ENCODE measurements at regions not wholly inside any gene's neighbourhood (a gene's known extent, or its start where the extent isn't known, plus 50 kb on each side); places are given as distances from the start of the nearest gene placed in this dataset.

GRCh38 chr4:148574502-148574901, 132.3 kb upstream of the NR3C2 start:
- ChIA-PET CTCF (no interaction called here), POLR2A (ENCODE audit: unreplicated experiment) (no interaction called here)
- no peaks in the 10 kb centered on the region for H3K4me1 ChIP-seq (ENCODE audit: insufficient read depth, low read length)
- no peaks in the 10 kb centered on the region for H3F3A ChIP-seq (ENCODE audit: low read length, unreplicated experiment)
- no peak overlapping the region for H3K27ac ChIP-seq (ENCODE audit: low read length)
- H3K9me2 ChIP-seq (replicated peaks; ENCODE audit: low read length), result no peaks in the 10 kb centered on the region
- no peaks in the 10 kb centered on the region for H3K27me3 ChIP-seq (ENCODE audit: low read length)
- H3K4me2 ChIP-seq (ENCODE audit: low read length), result no peak overlapping the region
- DNase-seq, result no peak
- no TSS peak for BruUV-seq (replicated peaks)
- H3K4me3 ChIP-seq (ENCODE audit: low read length), result no peak overlapping the region
- intact Hi-C loops (cut with micrococcal nuclease), result no loop called here
- no peaks in the 10 kb centered on the region for H3K79me2 ChIP-seq (ENCODE audit: low read length)
- H2AFZ ChIP-seq (ENCODE audit: low read length), result no peak overlapping the region
- H4K20me1 ChIP-seq (ENCODE audit: low read length), result no peaks in the 10 kb centered on the region
- H3K9me3 ChIP-seq (ENCODE audit: low read length), result no peaks in the 10 kb centered on the region
- TF ChIP-seq EZH2 (IDR thresholded peaks at IDR 0.05; ENCODE audit: low read length, unreplicated experiment) (no peak), EZH2phosphoT487 (IDR thresholded peaks at IDR 0.05; ENCODE audit: borderline replicate concordance, low read length) (no peak), CTCF (conservative IDR thresholded peaks at IDR 0.05; ENCODE audit: low read depth, low read length) (no peak)
- no peak for ATAC-seq
- H3K9ac ChIP-seq (ENCODE audit: low read length), result no peak overlapping the region
- no peaks in the 10 kb centered on the region for H3K36me3 ChIP-seq (ENCODE audit: low read depth, low read length)

GRCh38 chr4:148574066-148574465, 131.9 kb upstream of the NR3C2 start:
- Histone ChIP-seq H3K36me3 (ENCODE audit: low read depth, low read length) (no peaks in the 10 kb centered on the region), H3K9me3 (ENCODE audit: low read length) (no peaks in the 10 kb centered on the region), H3K9me2 (replicated peaks; ENCODE audit: low read length) (no peaks in the 10 kb centered on the region), H3K27me3 (ENCODE audit: low read length) (no peaks in the 10 kb centered on the region), H3K4me2 (ENCODE audit: low read length) (no peak overlapping the region), H3K27ac (ENCODE audit: low read length) (no peak overlapping the region), H3K9ac (ENCODE audit: low read length) (no peak overlapping the region), H3K79me2 (ENCODE audit: low read length) (no peaks in the 10 kb centered on the region), H3F3A (ENCODE audit: low read length, unreplicated experiment) (no peaks in the 10 kb centered on the region), H4K20me1 (ENCODE audit: low read length) (no peaks in the 10 kb centered on the region), H3K4me1 (ENCODE audit: insufficient read depth, low read length) (no peaks in the 10 kb centered on the region), H2AFZ (ENCODE audit: low read length) (no peak overlapping the region), H3K4me3 (ENCODE audit: low read length) (no peak overlapping the region)
- POLR2A ChIA-PET (ENCODE audit: unreplicated experiment), result no interaction called here
- no TSS peak for BruUV-seq (replicated peaks)
- intact Hi-C loops (cut with micrococcal nuclease), result no loop called here
- DNase-seq (no peak), ATAC-seq (no peak)
- no peak for TF ChIP-seq EZH2 (IDR thresholded peaks at IDR 0.05; ENCODE audit: low read length, unreplicated experiment)
- TF ChIP-seq CTCF (conservative IDR thresholded peaks at IDR 0.05; ENCODE audit: low read depth, low read length), result no peak
- no peak for TF ChIP-seq EZH2phosphoT487 (IDR thresholded peaks at IDR 0.05; ENCODE audit: borderline replicate concordance, low read length)
- CTCF ChIA-PET, result no interaction called here

- H3K4me3 ChIP-seq (ENCODE audit: low read length), result no peak overlapping the region
- intact Hi-C loops (cut with micrococcal nuclease), result no loop called here
- H3K9me3 ChIP-seq (ENCODE audit: low read length), result no peaks in the 10 kb centered on the region
- no peaks in the 10 kb centered on the region for H3K27me3 ChIP-seq (ENCODE audit: low read length)
- H3F3A ChIP-seq (ENCODE audit: low read length, unreplicated experiment), result no peaks in the 10 kb centered on the region
- POLR2A ChIA-PET (ENCODE audit: unreplicated experiment), result no interaction called here
- no peaks in the 10 kb centered on the region for H3K36me3 ChIP-seq (ENCODE audit: low read depth, low read length)
- H3K4me2 ChIP-seq (ENCODE audit: low read length), result no peak overlapping the region
- H3K9ac ChIP-seq (ENCODE audit: low read length), result no peak overlapping the region
- TF ChIP-seq CTCF (conservative IDR thresholded peaks at IDR 0.05; ENCODE audit: low read depth, low read length) (no peak), EZH2phosphoT487 (IDR thresholded peaks at IDR 0.05; ENCODE audit: borderline replicate concordance, low read length) (no peak), EZH2 (IDR thresholded peaks at IDR 0.05; ENCODE audit: low read length, unreplicated experiment) (no peak)
- H3K27ac ChIP-seq (ENCODE audit: low read length), result no peak overlapping the region
- H2AFZ ChIP-seq (ENCODE audit: low read length), result no peak overlapping the region
- no TSS peak for BruUV-seq (replicated peaks)
- DNase-seq (no peak), ATAC-seq (no peak)
- no peaks in the 10 kb centered on the region for H4K20me1 ChIP-seq (ENCODE audit: low read length)
- H3K9me2 ChIP-seq (replicated peaks; ENCODE audit: low read length), result no peaks in the 10 kb centered on the region
- CTCF ChIA-PET, result no interaction called here
- H3K4me1 ChIP-seq (ENCODE audit: insufficient read depth, low read length), result no peaks in the 10 kb centered on the region
- no peaks in the 10 kb centered on the region for H3K79me2 ChIP-seq (ENCODE audit: low read length)
Observed at GRCh38 chr4:148573296-148573695, 131.1 kb upstream of the NR3C2 start.

Measured in PC-3 (cell line).